ENCODE measurements at regions not wholly inside any gene's neighbourhood (a gene's known extent, or its start where the extent isn't known, plus 50 kb on each side); places are given as distances from the start of the nearest gene placed in this dataset.
A peak's percentile ranks its signal among the peaks of the same experiment; 100 is the strongest.

- TF ChIP-seq CTCF (IDR thresholded peaks at IDR 0.05): peak; percentile 41 to 75 (median 56)
- no peak for TF ChIP-seq POLR2A (IDR thresholded peaks at IDR 0.05)
Observed at GRCh38 chr20:40741507-40742106, 52.6 kb upstream of the MAFB start.
